NCI-H510A treated with DMSO at 0.1 percent for 48 hours (cell line): ENCODE measurements at regions not wholly inside any gene's neighbourhood (a gene's known extent, or its start where the extent isn't known, plus 50 kb on each side); places are given as distances from the start of the nearest gene placed in this dataset.
"Not testable (repeated sequence)": the region's sequence is repeated elsewhere in the genome, so short reads cannot be mapped to it uniquely, and the experiment has no call there.

Source experiments
- DNase-seq: peaks from one replicate; lab custom pipeline; 2025; lab: John Stamatoyannopoulos, UW

- DNase-seq = no peak
Observed at GRCh38 chr21:28877318-28877884, 115.3 kb downstream of the LTN1 start.

DNA sequence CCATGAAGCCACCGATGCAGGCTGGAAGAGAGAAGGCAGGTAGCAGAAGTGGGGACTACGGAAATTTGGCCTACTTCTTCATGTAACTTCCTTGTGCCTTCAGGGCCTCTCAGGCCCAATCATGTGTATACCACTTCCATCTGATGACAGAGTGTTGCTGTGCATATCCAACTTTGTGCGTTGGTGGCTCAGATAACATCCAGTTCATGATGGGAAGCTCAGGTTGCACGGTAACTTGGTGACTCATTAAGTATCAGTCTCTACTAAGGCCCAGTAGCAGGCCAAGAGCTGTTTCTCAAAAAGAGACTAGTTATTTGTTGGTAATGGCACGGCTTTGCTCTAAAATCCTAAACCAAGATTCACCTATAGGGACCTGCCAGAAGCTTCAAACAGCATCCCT, 117.6 kb downstream of the LTN1 start:
- no peak for DNase-seq

GRCh38 chr21:28872218-28872617, 120.5 kb downstream of the LTN1 start:
- no peak for DNase-seq

DNA sequence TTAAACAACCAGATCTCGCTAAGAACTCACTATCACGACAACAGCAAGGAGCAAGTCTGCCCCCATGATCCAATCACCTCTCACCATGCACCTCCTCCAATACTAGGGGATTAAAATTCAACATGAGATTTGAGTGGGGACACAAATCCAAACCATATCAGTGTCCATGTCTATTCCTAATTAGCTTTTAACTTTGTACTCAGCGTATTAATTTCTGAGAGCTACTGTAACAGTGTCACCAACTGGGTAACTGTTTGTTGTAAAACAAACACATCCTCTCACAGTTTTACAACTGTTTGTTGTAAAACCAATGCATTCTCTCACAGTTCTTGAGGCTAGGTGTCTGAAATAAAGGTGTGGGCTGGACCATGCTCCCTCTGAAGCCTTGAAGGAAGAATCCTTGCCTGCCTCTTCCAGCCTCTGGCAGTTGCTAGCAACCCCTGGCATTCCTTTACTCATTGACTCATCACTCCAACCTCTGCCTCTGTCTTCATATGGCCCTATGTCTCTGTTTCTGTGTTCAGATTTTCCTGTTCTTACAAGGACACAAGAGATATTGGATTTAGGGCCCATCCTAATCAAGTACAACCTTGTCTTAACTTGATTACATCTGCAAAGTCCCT, 121.2 kb downstream of the LTN1 start:
- no peak for DNase-seq

GRCh38 chr21:28867401-28867800, 125.3 kb downstream of the LTN1 start:
- DNase-seq = no peak

DNA sequence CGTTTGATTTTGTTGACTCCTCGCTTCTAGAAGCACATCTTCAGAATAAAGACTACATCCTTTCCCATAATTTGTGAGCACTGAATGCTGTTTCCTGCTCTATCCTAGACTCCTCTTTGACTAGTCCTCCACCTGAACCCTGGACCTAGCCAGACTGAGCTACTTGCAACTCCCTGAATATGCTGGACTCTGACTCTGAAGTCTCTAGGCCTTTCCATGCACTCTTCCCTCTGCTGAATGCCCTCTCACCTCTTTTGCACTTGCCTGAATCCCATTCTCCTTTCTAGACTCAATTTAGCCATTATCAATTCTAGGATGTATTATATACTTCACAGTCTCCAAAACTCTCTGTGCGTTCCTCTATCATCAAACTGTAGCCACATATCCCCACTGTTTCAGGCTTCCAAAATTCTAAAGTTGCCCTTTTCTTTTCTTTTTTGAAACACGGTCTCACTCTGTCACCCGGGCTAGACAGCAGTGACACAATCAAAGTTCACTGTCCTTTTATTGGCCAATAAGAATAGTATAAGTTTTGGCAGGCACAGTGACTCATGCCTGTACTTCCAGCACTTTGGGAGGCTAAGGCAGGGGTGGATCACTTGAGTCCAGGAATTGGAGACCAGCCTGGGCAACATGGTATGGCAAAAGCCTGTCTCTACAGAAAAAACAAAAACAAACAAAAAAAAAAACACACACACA, 127.0 kb downstream of the LTN1 start:
- no peak for DNase-seq

GRCh38 chr21:28858424-28858823, 134.3 kb downstream of the LTN1 start:
- no peak for DNase-seq

DNA sequence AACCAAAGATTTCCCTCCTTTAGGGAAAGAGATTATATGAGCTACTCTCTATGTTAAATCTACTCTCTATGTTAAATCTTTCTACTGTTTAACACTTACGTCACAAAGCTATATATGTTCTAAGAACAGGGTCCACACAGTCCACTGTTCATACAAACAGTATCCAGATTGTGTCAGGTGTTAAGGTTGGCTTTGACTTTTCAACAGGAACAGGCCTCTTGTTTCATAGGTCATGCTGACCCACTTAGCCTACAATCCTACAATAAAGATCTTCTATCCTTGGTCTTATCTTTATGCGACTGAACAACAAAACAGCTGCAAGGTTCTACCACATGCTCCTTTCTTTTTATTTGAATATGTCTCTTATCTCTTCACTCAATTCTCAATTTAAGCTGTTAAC, 134.9 kb downstream of the LTN1 start:
- no peak for DNase-seq

DNA sequence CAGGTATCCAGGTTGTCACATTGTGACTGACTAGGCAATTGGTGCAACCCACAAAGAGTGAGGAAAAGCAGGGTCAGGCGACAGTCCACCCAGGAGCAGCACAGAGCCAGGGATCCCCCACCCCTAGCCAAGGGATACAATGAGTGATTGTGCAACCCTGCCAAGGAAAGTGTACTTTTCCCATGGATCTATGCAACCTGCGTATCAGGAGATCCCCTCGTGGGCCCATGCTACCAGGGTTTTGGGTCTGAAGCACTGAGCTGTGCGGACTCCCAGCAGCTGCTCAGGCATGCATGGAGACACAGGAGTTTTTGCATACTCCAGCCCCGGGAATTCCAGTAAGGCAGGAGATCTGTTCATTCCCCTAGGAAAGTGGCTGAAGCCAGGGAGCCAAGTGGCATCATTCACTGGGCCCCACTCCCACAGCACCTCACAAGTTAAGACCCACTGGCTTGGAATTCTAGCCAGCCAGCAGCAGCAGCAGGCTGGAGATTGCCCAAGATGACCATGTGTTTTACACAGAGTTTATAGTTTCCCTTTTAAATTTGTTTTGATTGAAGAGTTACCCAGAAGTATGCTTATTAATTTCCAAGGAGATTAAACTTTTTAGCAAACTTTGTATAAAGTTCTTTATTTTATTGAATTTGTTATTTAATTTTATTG, 136.0 kb downstream of the LTN1 start:
- no peak for DNase-seq

DNA sequence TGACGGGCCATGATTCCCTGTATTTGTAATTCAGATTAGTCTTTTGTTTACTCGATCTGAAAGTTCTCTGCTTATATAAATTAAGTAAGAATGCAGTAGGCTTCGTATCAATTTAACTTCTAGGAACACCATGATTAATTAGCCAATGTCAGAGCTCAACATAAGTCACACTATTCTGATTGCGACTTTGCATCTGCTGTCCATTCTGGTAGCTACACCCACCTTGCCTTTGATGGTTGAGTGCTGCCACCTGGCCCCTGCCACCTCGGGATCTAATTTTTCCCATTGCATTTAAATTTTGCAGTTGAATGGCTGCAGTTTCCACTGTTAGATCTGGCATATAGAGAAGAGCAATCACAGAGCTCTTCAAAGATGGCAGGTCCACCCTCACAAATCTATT, 140.0 kb downstream of the LTN1 start:
- no peak for DNase-seq

DNA sequence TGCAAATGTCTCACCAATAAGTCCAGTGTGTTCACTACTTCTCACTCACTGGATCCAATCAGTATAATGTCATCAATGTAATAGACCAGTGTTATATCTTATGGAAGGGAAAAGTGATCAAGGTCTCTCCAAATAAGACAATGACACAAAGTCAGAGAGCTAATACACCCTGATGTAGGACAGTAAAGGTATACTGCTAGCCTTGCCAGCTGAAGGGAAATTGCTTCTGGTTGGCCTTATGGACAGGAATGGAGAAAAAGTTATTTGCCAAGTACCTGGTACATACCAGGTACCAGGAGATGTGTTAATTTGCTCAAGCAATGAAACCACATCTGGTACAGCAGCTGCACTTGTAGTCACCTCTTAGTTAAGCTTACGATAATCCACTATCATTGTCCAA, 141.0 kb downstream of the LTN1 start:
- no peak for DNase-seq

GRCh38 chr21:28839237-28839636, 153.4 kb downstream of the LTN1 start:
- DNase-seq = not testable (repeated sequence)

- DNase-seq = not testable (repeated sequence)
Observed at GRCh38 chr21:28837426-28837825, 155.3 kb downstream of the LTN1 start.

DNA sequence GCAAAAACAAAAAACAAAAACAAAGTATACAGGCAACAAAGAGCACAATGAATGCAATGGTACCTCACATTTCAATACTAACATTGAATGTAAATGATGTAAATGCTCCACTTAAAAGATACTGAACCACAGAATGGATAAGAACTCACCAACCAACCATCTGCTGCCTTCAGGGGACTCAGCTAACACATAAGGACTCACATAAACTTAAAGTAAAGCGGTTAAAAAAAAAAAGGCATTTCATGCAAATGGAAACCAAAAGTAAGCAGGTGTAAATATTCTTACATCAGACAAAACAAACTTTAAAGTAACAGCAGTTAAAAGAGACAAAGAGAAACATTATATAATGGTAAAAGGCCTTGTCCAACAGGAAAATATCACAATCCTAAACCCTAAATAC, 156.1 kb downstream of the LTN1 start:
- DNase-seq = not testable (repeated sequence)

- DNase-seq = no peak
Observed at GRCh38 chr21:28834335-28835238, 158.1 kb downstream of the LTN1 start.

DNA sequence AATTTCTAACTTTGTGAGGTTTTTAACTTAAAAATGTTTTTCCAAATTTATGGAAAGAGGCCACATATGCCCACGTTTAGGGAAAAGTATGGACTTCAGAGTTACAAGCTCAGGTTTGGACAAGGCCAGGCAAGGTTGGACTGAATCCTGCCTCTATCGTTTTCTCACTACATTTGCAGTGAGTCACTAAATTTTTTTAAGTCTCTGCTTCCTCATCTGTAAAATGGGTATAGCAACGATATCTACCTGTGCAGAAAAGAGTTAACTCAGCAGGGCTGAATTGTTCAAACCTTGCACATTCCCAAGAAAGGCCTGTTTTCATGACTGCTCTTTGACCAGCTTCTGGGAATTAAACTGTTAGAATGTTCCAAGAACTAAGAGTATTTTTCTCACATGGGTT, 159.1 kb downstream of the LTN1 start:
- no peak for DNase-seq

DNA sequence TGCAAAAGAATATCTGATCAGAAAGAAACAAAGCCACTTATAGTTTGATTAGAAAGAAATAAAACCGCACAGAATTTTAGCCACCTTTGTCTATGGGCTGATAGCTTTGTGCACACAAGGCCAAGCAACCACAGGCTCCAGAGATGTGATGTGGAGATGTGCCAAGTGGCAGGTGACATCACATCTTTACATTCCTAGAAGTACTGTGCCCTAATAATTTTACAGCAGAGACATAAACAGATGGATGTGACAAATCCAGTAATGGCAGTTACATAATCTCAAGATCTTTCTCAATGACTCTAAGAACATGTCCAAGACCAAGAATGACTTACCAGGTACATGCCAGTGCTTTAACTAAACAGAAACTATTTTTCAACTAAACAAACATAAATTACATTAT, 159.5 kb downstream of the LTN1 start:
- no peak for DNase-seq

DNA sequence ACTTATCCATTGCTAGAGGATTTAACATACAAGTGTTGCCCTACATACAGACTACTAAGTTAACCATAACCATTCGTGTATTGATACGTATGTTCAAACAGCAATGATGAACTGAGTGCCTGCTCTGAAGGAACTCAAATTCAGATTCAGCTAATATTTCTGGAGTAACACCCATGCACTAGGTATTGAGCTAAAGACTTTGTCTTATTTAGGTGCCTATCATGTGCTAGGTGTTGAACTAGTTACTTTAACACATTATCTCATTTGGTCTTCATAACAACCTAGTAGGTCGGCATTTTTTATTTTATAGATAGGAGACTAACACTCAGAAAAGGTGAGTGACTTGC, 160.0 kb downstream of the LTN1 start:
- no peak for DNase-seq

GRCh38 chr21:28832013-28832714, 160.5 kb downstream of the LTN1 start:
- no peak for DNase-seq

DNA sequence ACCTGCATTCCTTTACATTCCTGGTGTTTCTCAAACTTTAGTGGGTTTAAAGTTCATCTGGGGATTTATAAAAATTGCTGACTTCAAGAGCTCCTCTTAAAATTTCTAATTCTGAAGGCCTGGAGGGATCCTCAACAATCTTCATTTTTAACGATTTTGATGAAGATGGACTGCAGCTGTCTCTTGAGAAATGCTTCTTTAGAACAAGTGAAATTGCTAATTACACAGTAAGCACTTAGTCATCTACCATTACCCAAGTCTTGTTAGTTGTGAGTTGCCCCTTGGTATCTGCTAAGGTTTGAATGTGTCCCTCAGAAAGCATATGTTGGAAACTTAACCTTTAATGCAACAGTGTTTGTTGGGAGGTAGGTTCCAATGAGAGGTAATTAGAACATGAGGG, 163.7 kb downstream of the LTN1 start:
- no peak for DNase-seq

- DNase-seq = no peak
Observed at GRCh38 chr21:28828021-28828420, 164.7 kb downstream of the LTN1 start.

- DNase-seq = no peak
Observed at GRCh38 chr21:28827422-28827821, 165.3 kb downstream of the LTN1 start.
